Keratinocyte (primary cell): ENCODE measurements at regions not wholly inside any gene's neighbourhood (a gene's known extent, or its start where the extent isn't known, plus 50 kb on each side); places are given as distances from the start of the nearest gene placed in this dataset.
"Not testable (repeated sequence)": the region's sequence is repeated elsewhere in the genome, so short reads cannot be mapped to it uniquely, and the experiment has no call there.

Experiments used
- DNase-seq: peaks from one replicate; pipeline ENCODE4 v3.0.0-alpha.2; 2011; ENCODE audit warnings: low read depth, missing footprints, low spot score
- FAIRE-seq: peaks from 2 replicates; lab custom pipeline; 2011; peaks lifted over from hg19 to GRCh38; lab: Jason Lieb, UNC
- H2AFZ ChIP-seq: 2 replicates; pipeline ENCODE4 v1.6.0; 2012; ENCODE audit warnings: low read length, control low read depth, inconsistent platforms; ENCODE audit not compliant: control insufficient read depth
- H3K27ac ChIP-seq: 2 replicates; pipeline ENCODE4 v1.5.1; 2011; ENCODE audit warnings: low read length; ENCODE audit not compliant: control insufficient read depth, insufficient read depth
- H3K27me3 ChIP-seq: 3 replicates; pipeline ENCODE4 v1.6.0; 2011; ENCODE audit warnings: low read length; ENCODE audit not compliant: control insufficient read depth, insufficient read depth; ENCODE audit errors: extremely low read depth
- H3K36me3 ChIP-seq, 2 experiments: 2 replicates in 1 of 2; 3 replicates in 1 of 2; pipeline ENCODE4 v1.5.1; 2011; ENCODE audit warnings: low read length in 2 of 2, mild to moderate bottlenecking in 1 of 2; ENCODE audit not compliant: control insufficient read depth in 2 of 2, insufficient read depth in 2 of 2; ENCODE audit errors: extremely low read depth in 1 of 2
- H3K4me1 ChIP-seq: 3 replicates; pipeline ENCODE4 v1.5.1; 2011; ENCODE audit warnings: low read length; ENCODE audit not compliant: control insufficient read depth, insufficient read depth; ENCODE audit errors: extremely low read depth
- H3K4me2 ChIP-seq: 3 replicates; pipeline ENCODE4 v1.6.0; 2011; ENCODE audit warnings: low read depth, low read length; ENCODE audit not compliant: control insufficient read depth, insufficient read depth; ENCODE audit errors: extremely low read depth
- H3K4me3 ChIP-seq, 3 experiments: fragments of 200-600 bp in 1 of 3; sonication (generic) in 1 of 3; 2 replicates in 2 of 3; 3 replicates in 1 of 3; pipeline ENCODE4 v1.5.1; 2011 to 2016; ENCODE audit warnings: low read length in 3 of 3, mild to moderate bottlenecking in 3 of 3, control low read depth in 2 of 3, inconsistent platforms in 1 of 3, low read depth in 1 of 3, mixed read lengths in 1 of 3, mixed run types in 1 of 3, moderate library complexity in 1 of 3; ENCODE audit not compliant: control insufficient read depth in 2 of 3, insufficient read depth in 2 of 3; ENCODE audit errors: extremely low read depth in 1 of 3
- H3K79me2 ChIP-seq: 2 replicates; pipeline ENCODE4 v1.6.0; 2012; ENCODE audit warnings: low read length; ENCODE audit not compliant: control insufficient read depth, insufficient read depth
- H3K9ac ChIP-seq: 3 replicates; pipeline ENCODE4 v1.6.0; 2011; ENCODE audit warnings: low read length; ENCODE audit not compliant: control insufficient read depth, insufficient read depth; ENCODE audit errors: extremely low read depth
- H3K9me1 ChIP-seq: 3 replicates; pipeline ENCODE4 v1.6.0; 2011; ENCODE audit warnings: low read length; ENCODE audit not compliant: control insufficient read depth, insufficient read depth; ENCODE audit errors: extremely low read depth
- H3K9me3 ChIP-seq: 2 replicates; pipeline ENCODE4 v1.5.1; 2012; ENCODE audit warnings: low read depth, low read length; ENCODE audit not compliant: control insufficient read depth
- H4K20me1 ChIP-seq: 3 replicates; pipeline ENCODE4 v1.6.0; 2011; ENCODE audit warnings: low read length; ENCODE audit not compliant: control insufficient read depth, insufficient read depth; ENCODE audit errors: extremely low read depth
- EZH2 ChIP-seq: IDR thresholded peaks from one replicate; pipeline ENCODE4 v1.6.1; 2012; ENCODE audit warnings: inconsistent platforms, mild to moderate bottlenecking, low read length, moderate library complexity
- dilution Hi-C: fragments of 300-500 bp; cut with MboI; formaldehyde crosslinking; loops from one replicate; pipeline ENCODE4 v1.7.0; 2020; ENCODE audit warnings: low sequenced_read_pairs; ENCODE audit not compliant: extremely low pct_ligation_motif_present
- TF ChIP-seq, protein P1 (sequence below), 3 experiments: IDR thresholded peaks in 1 of 3; conservative IDR thresholded peaks in 1 of 3; optimal IDR thresholded peaks in 1 of 3; 2 replicates in 2 of 3; 3 replicates in 1 of 3; pipeline versions ENCODE3 to v1.5.1; 2011; ENCODE audit warnings: low read length in 3 of 3, mild to moderate bottlenecking in 3 of 3, moderate library complexity in 2 of 3, control low read depth in 1 of 3, inconsistent platforms in 1 of 3; ENCODE audit not compliant: insufficient read depth in 2 of 3; ENCODE audit errors: extremely low read depth in 1 of 3

DNA sequence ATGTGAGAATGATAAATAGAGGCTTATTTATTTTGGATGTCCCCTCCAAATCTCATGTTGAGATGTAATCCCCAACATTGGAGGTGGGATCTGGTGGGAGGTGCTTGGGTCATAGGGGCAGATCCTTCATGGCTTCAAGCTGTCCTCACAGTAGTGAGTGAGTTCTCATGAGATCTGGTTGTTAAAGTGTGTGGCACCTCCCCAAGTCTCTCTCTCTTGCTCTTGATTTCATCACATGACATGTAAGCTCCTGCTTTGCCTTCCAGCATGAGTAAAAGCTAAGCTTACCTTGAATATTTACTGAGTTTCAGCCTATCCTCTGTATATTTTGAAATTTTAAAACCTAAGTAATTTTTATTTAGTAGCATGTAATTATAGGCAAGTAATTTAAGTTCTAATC lies 444.9 kb downstream of the ARL4A start:
- Histone ChIP-seq H3K27ac (no peak overlapping the region), H3K9ac (no peak overlapping the region), H3K4me3 (no peak overlapping the region), H3K9me1 (no peaks in the 10 kb centered on the region), H3K9me3 (no peaks in the 10 kb centered on the region), H4K20me1 (no peaks in the 10 kb centered on the region), H3K27me3 (no peaks in the 10 kb centered on the region), H3K79me2 (no peaks in the 10 kb centered on the region), H3K4me2 (no peak overlapping the region), H3K36me3 (no peaks in the 10 kb centered on the region), H2AFZ (no peak overlapping the region), H3K4me1 (no peaks in the 10 kb centered on the region)
- DNase-seq = no peak
- TF ChIP-seq EZH2 = no peak
- TF ChIP-seq, protein P1, sequence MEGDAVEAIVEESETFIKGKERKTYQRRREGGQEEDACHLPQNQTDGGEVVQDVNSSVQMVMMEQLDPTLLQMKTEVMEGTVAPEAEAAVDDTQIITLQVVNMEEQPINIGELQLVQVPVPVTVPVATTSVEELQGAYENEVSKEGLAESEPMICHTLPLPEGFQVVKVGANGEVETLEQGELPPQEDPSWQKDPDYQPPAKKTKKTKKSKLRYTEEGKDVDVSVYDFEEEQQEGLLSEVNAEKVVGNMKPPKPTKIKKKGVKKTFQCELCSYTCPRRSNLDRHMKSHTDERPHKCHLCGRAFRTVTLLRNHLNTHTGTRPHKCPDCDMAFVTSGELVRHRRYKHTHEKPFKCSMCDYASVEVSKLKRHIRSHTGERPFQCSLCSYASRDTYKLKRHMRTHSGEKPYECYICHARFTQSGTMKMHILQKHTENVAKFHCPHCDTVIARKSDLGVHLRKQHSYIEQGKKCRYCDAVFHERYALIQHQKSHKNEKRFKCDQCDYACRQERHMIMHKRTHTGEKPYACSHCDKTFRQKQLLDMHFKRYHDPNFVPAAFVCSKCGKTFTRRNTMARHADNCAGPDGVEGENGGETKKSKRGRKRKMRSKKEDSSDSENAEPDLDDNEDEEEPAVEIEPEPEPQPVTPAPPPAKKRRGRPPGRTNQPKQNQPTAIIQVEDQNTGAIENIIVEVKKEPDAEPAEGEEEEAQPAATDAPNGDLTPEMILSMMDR (optimal IDR thresholded peaks at IDR 0.05 in 1 of 3, IDR thresholded peaks at IDR 0.05 in 1 of 3, conservative IDR thresholded peaks at IDR 0.05 in 1 of 3; ENCODE audit: extremely low read depth in 1 of 3, insufficient read depth in 2 of 3, low read length in 3 of 3) = no peak
- dilution Hi-C loops = no loop called here
- no peak for FAIRE-seq

DNA sequence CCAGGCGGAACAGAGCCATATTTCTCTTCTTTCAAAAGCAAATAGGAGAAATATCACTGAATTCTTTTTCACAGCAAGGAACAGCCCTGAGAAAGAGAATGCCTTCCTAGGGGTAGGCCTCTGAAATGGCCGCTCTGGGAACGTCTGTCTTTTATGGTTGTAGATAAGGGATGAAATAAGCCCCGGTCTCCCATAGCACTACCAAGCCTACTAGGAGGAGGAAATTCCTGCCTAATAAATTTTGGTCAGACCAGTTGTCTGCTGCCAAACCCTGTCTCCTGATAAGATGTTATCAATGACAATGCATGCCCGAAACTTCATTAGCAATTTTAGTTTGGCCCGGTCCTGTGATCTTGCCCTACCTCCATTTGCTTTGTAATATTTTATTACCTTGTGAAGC lies 448.9 kb downstream of the ARL4A start:
- H3K9me1 ChIP-seq, FAIRE-seq, H3K27ac ChIP-seq, H4K20me1 ChIP-seq, H3K4me3 ChIP-seq, DNase-seq, H3K27me3 ChIP-seq, H3K79me2 ChIP-seq, H2AFZ ChIP-seq, H3K4me2 ChIP-seq, dilution Hi-C loops, H3K9ac ChIP-seq, H3K9me3 ChIP-seq, H3K4me1 ChIP-seq, H3K36me3 ChIP-seq: not testable (repeated sequence)

DNA sequence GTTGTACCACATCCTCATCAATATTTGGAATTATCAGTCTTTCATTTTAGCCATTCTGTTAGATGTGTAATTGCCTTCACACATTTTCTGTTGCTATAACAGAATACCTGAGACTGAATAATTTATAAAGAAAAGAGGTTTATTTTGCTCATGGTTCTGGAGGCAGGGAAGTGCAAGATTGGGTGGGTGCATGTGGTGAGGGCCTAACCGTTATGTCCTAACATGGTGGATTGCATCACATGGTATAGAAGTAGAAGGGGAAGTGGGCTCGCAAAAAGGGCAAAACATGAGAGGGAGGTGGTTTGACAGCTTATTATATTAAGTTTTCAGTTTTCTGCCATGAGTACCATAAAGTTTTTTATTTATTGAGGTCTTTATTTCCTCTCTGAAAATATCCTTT lies 452.0 kb downstream of the ARL4A start:
- TF ChIP-seq EZH2 = no peak
- TF ChIP-seq, protein P1 (optimal IDR thresholded peaks at IDR 0.05 in 1 of 3, IDR thresholded peaks at IDR 0.05 in 1 of 3, conservative IDR thresholded peaks at IDR 0.05 in 1 of 3; ENCODE audit: extremely low read depth in 1 of 3, insufficient read depth in 2 of 3, low read length in 3 of 3) = no peak
- H3K9me1 ChIP-seq = no peaks in the 10 kb centered on the region
- H3K9ac ChIP-seq = no peak overlapping the region
- H3K79me2 ChIP-seq = no peaks in the 10 kb centered on the region
- no peak overlapping the region for H3K4me3 ChIP-seq
- FAIRE-seq (no peak), DNase-seq (no peak)
- H3K27ac ChIP-seq = no peak overlapping the region
- no peaks in the 10 kb centered on the region for H3K4me1 ChIP-seq
- no peaks in the 10 kb centered on the region for H3K36me3 ChIP-seq
- H3K9me3 ChIP-seq = no peaks in the 10 kb centered on the region
- dilution Hi-C loops = no loop called here
- H3K27me3 ChIP-seq = no peaks in the 10 kb centered on the region
- no peak overlapping the region for H3K4me2 ChIP-seq
- no peaks in the 10 kb centered on the region for H4K20me1 ChIP-seq
- H2AFZ ChIP-seq = no peak overlapping the region
